SK-N-SH treated with all-trans-retinoic acid at 6 μM for 48 hours (cell line): ENCODE measurements at regions not wholly inside any gene's neighbourhood (a gene's known extent, or its start where the extent isn't known, plus 50 kb on each side); places are given as distances from the start of the nearest gene placed in this dataset.

Source experiments
- ATAC-seq: fragments of 200-7000 bp; cut with Tn5 transposase; 3 replicates; pipeline ENCODE4 v1.9.1; 2020; ENCODE audit warnings: mild to moderate bottlenecking, moderate library complexity
- BACH2 ChIP-seq: fragments of 250-450 bp; sonication (Bioruptor Pico); IDR thresholded peaks from 2 replicates; pipeline ENCODE4 v1.9.0; 2021; ENCODE audit warnings: mild to moderate bottlenecking, borderline replicate concordance
- CREB5 ChIP-seq: fragments of 250-450 bp; sonication (Bioruptor Pico); IDR thresholded peaks from 2 replicates; pipeline ENCODE4 v1.5.1; 2020; ENCODE audit warnings: low read depth, mild to moderate bottlenecking, moderate library complexity
- CSDC2 ChIP-seq: fragments of 250-450 bp; sonication (Bioruptor Pico); IDR thresholded peaks from 2 replicates; pipeline ENCODE4 v1.5.0; 2020; ENCODE audit warnings: mild to moderate bottlenecking, moderate library complexity
- ESRRG ChIP-seq: fragments of 250-450 bp; sonication (Bioruptor Pico); IDR thresholded peaks from 2 replicates; pipeline ENCODE4 v1.6.1; 2021; ENCODE audit warnings: mild to moderate bottlenecking
- GLIS3 ChIP-seq: fragments of 250-450 bp; sonication (Bioruptor Pico); IDR thresholded peaks from 2 replicates; pipeline ENCODE4 v1.5.0; 2020; ENCODE audit warnings: mild to moderate bottlenecking, moderate library complexity
- ISL1 ChIP-seq: fragments of 250-450 bp; sonication (Bioruptor Pico); IDR thresholded peaks from 2 replicates; pipeline ENCODE4 v2.1.2; 2022; ENCODE audit warnings: mild to moderate bottlenecking, moderate library complexity
- OSR1 ChIP-seq: fragments of 250-450 bp; sonication (Bioruptor Pico); IDR thresholded peaks from 2 replicates; pipeline ENCODE4 v1.8.0; 2022; ENCODE audit warnings: moderate library complexity, mild to moderate bottlenecking, inconsistent platforms
- PATZ1 ChIP-seq: fragments of 250-450 bp; sonication (Bioruptor Pico); IDR thresholded peaks from 2 replicates; pipeline ENCODE4 v1.8.0; 2020; ENCODE audit warnings: mild to moderate bottlenecking, moderate library complexity, borderline replicate concordance
- PPARA ChIP-seq: fragments of 250-450 bp; sonication (Bioruptor Pico); IDR thresholded peaks from 2 replicates; pipeline ENCODE4 v1.5.0; 2020; ENCODE audit warnings: mild to moderate bottlenecking, borderline replicate concordance
- SNAI2 ChIP-seq: fragments of 250-450 bp; sonication (Bioruptor Pico); IDR thresholded peaks from 2 replicates; pipeline ENCODE4 v1.5.0; 2020; ENCODE audit warnings: mild to moderate bottlenecking, moderate library complexity
- TCF4 ChIP-seq: fragments of 250-450 bp; sonication (Bioruptor Pico); IDR thresholded peaks from 2 replicates; pipeline ENCODE4 v1.8.0; 2021; ENCODE audit warnings: mild to moderate bottlenecking, moderate library complexity, borderline replicate concordance
- TOX ChIP-seq: fragments of 250-450 bp; sonication (Bioruptor Pico); IDR thresholded peaks from 2 replicates; pipeline ENCODE4 v1.8.0; 2021; ENCODE audit warnings: mild to moderate bottlenecking, moderate library complexity, borderline replicate concordance
- TSHZ2 ChIP-seq: fragments of 250-450 bp; sonication (Bioruptor Pico); IDR thresholded peaks from 2 replicates; pipeline ENCODE4 v1.5.0; 2020; ENCODE audit warnings: mild to moderate bottlenecking, moderate library complexity
- ZFP3 ChIP-seq: fragments of 250-450 bp; sonication (Bioruptor Pico); IDR thresholded peaks from 2 replicates; pipeline ENCODE4 v1.5.0; 2020; ENCODE audit warnings: mild to moderate bottlenecking, moderate library complexity
- ZFP30 ChIP-seq: fragments of 450-650 bp; formaldehyde crosslinking; IDR thresholded peaks from 2 replicates; pipeline ENCODE4 v1.5.0; 2022; ENCODE audit warnings: mild to moderate bottlenecking, moderate library complexity
- ZNF565 ChIP-seq: fragments of 450-650 bp; formaldehyde crosslinking; conservative IDR thresholded peaks from 2 replicates; pipeline ENCODE4 v1.5.0; 2020; ENCODE audit warnings: low read depth, mild to moderate bottlenecking, moderate library complexity
- ZNF70 ChIP-seq: fragments of 450-650 bp; formaldehyde crosslinking; IDR thresholded peaks from 2 replicates; pipeline ENCODE4 v1.5.0; 2020; ENCODE audit warnings: mild to moderate bottlenecking, moderate library complexity
- ZNF8 ChIP-seq: fragments of 450-650 bp; formaldehyde crosslinking; IDR thresholded peaks from 2 replicates; pipeline ENCODE4 v1.5.0; 2020; ENCODE audit warnings: mild to moderate bottlenecking, moderate library complexity

DNA sequence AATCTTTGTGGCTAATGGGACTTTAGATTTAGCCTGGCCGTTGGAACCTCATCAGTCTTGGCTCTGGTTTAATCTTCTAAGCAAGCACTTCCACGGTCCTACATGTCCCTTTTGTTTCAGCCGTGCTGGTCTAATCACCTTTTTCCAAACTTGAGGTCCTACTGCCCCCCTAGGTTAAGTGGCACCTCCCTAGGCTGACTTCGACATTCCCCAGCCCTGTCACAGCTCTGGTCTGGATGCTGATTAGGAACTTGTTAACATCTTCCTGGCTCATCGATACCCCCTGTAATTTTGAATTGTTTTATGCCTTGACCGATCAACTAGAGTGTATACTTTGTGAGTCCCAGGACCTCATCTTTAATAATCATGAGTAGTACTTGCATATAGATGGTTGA lies 56.6 kb downstream of the OTOR start (continued):
- TF ChIP-seq CREB5 (CRISPR knock-in tag) (no peak), ISL1 (CRISPR knock-in tag) (no peak), PATZ1 (CRISPR knock-in tag) (no peak), ZFP30 (CRISPR knock-in tag) (no peak), SNAI2 (CRISPR knock-in tag) (no peak)

- TF ChIP-seq ZNF565 (CRISPR knock-in tag) (no peak), GLIS3 (CRISPR knock-in tag) (no peak), CREB5 (CRISPR knock-in tag) (no peak), PPARA (no peak), ZNF70 (CRISPR knock-in tag) (no peak), ZFP3 (CRISPR knock-in tag) (no peak), CSDC2 (CRISPR knock-in tag) (no peak), ZFP30 (CRISPR knock-in tag) (no peak), ZNF8 (CRISPR knock-in tag) (no peak), OSR1 (CRISPR knock-in tag) (no peak), TSHZ2 (CRISPR knock-in tag) (no peak), TCF4 (CRISPR knock-in tag) (no peak)
- TF ChIP-seq, all 23 proteins: peak for 0
- ATAC-seq: no peak
These were observed 57.9 kb downstream of the OTOR start for GRCh38 chr20:16806061-16806460.

DNA sequence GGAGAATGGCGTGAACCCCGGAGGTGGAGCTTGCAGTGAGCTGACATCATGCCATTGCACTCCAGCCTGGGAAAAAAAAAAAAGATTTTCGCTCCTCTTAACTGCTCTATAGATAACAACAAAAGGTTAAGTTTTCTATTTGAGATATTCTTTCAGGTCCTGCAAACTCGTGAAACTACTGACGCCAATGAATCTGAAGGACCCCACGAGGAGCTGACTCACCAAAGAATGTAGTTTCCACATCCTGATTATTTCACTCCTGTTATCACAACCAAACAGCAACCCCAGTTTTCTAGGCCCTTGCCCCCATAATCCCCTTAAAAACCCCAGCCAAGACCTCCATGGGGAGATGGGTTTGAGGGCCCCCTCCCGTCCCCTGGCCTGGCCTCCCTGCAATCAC lies 58.7 kb downstream of the OTOR start:
- no peak for ATAC-seq
- TF ChIP-seq TOX (CRISPR knock-in tag): no peak
- no peak for TF ChIP-seq BACH2
- TF ChIP-seq CREB5 (CRISPR knock-in tag): no peak
- no peak for TF ChIP-seq ISL1 (CRISPR knock-in tag)
- TF ChIP-seq ESRRG (CRISPR knock-in tag): no peak
- TF ChIP-seq, all 23 proteins: peak for 0

- TF ChIP-seq SNAI2 (CRISPR knock-in tag): no peak
- no peak for TF ChIP-seq ZNF70 (CRISPR knock-in tag)
- TF ChIP-seq TSHZ2 (CRISPR knock-in tag): no peak
- ATAC-seq: no peak
These were observed 60.6 kb downstream of the OTOR start for GRCh38 chr20:16808796-16809195.
